Endothelial cell of umbilical vein (primary cell): ENCODE measurements at regions not wholly inside any gene's neighbourhood (a gene's known extent, or its start where the extent isn't known, plus 50 kb on each side); places are given as distances from the start of the nearest gene placed in this dataset.

ENCODE experiments used
- BruUV-seq: library from RNA; stranded (reverse); fragments of 400-500 nt; replicated peaks from 2 replicates; lab custom pipeline; 2021; lab: Mats Ljungman, UMichigan
- CTCF ChIA-PET: fragments of 300-600, 350-600 bp; sonication (Branson Sonifier 250); formaldehyde crosslinking; loops from one replicate; lab custom pipeline; 2021; ENCODE audit warnings: antibody characterized with exemption, inconsistent platforms; lab: Charles Lee
- POLR2A ChIA-PET: fragments of 300-600, 350-600 bp; sonication (Branson Sonifier 250); formaldehyde crosslinking; loops from one replicate; lab custom pipeline; 2021; ENCODE audit warnings: antibody characterized with exemption, inconsistent platforms; lab: Charles Lee
- DNase-seq: peaks from one replicate; pipeline ENCODE4 v3.0.0-alpha.2; 2011; ENCODE audit warnings: low read depth, low spot score
- FAIRE-seq: peaks from 2 replicates; lab custom pipeline; 2011; peaks lifted over from hg19 to GRCh38; lab: Jason Lieb, UNC
- H2AFZ ChIP-seq: 2 replicates; pipeline ENCODE4 v1.6.0; 2012; ENCODE audit warnings: low read depth, low read length, control low read depth, inconsistent platforms
- H3K27ac ChIP-seq: 2 replicates; pipeline ENCODE4 v1.5.1; 2011; ENCODE audit warnings: low read depth, mild to moderate bottlenecking, control low read depth, low read length, moderate library complexity; ENCODE audit not compliant: insufficient read depth
- H3K27me3 ChIP-seq, 2 experiments: 2 replicates each; pipeline versions ENCODE4 v1.6.0 to v1.6.1; 2011; ENCODE audit warnings: low read length in 2 of 2, mixed read lengths in 1 of 2; ENCODE audit not compliant: control insufficient read depth in 2 of 2, insufficient read depth in 2 of 2
- H3K36me3 ChIP-seq, 2 experiments: 2 replicates in 1 of 2; 3 replicates in 1 of 2; pipeline ENCODE4 v1.5.1; 2011; ENCODE audit warnings: low read length in 2 of 2, mild to moderate bottlenecking in 1 of 2, moderate library complexity in 1 of 2; ENCODE audit not compliant: control insufficient read depth in 2 of 2, insufficient read depth in 2 of 2; ENCODE audit errors: extremely low read depth in 1 of 2
- H3K4me1 ChIP-seq: 3 replicates; pipeline ENCODE4 v1.5.1; 2011; ENCODE audit warnings: mild to moderate bottlenecking, low read length; ENCODE audit not compliant: control insufficient read depth, insufficient read depth; ENCODE audit errors: extremely low read depth
- H3K4me2 ChIP-seq: 2 replicates; pipeline ENCODE4 v1.6.1; 2011; ENCODE audit warnings: low read length, control low read depth, mixed read lengths; ENCODE audit not compliant: insufficient read depth
- H3K4me3 ChIP-seq, 3 experiments: fragments of 200-600 bp in 1 of 3; sonication (generic), shearing (Covaris generic) in 1 of 3; replicated peaks in 1 of 3; 2 replicates each; pipeline ENCODE4 v1.5.1; 2011 to 2016; ENCODE audit warnings: control low read depth in 3 of 3, low read length in 3 of 3, mild to moderate bottlenecking in 2 of 3, inconsistent platforms in 1 of 3, low read depth in 1 of 3, moderate library complexity in 1 of 3; ENCODE audit not compliant: insufficient read depth in 1 of 3
- H3K79me2 ChIP-seq: 2 replicates; pipeline ENCODE4 v1.6.0; 2012; ENCODE audit warnings: low read length, inconsistent platforms; ENCODE audit not compliant: control insufficient read depth, insufficient read depth
- H3K9ac ChIP-seq: replicated peaks from 2 replicates; pipeline ENCODE3; 2011; ENCODE audit warnings: low read length, control low read depth; ENCODE audit not compliant: insufficient read depth; ENCODE audit errors: extremely low read depth
- H3K9me1 ChIP-seq: replicated peaks from 3 replicates; pipeline ENCODE4 v1.6.0; 2011; ENCODE audit warnings: mild to moderate bottlenecking, low read length; ENCODE audit not compliant: control insufficient read depth, insufficient read depth; ENCODE audit errors: extremely low read depth
- H3K9me3 ChIP-seq: replicated peaks from 2 replicates; pipeline ENCODE4 v1.5.1; 2012; ENCODE audit warnings: low read length, inconsistent platforms; ENCODE audit not compliant: control insufficient read depth, insufficient read depth
- H4K20me1 ChIP-seq: replicated peaks from 2 replicates; pipeline ENCODE3; 2011; ENCODE audit warnings: mild to moderate bottlenecking, low read length; ENCODE audit not compliant: control insufficient read depth, insufficient read depth; ENCODE audit errors: extremely low read depth
- EZH2 ChIP-seq: IDR thresholded peaks from 2 replicates; pipeline ENCODE4 v1.6.1; 2012; ENCODE audit warnings: borderline replicate concordance, low read depth, mild to moderate bottlenecking, moderate library complexity, low read length, inconsistent platforms; ENCODE audit not compliant: severe bottlenecking
- FOS ChIP-seq: IDR thresholded peaks from 2 replicates; pipeline ENCODE4 v1.6.1; 2011; ENCODE audit warnings: mild to moderate bottlenecking, low read length, moderate library complexity, borderline replicate concordance; ENCODE audit not compliant: insufficient read depth
- GATA2 ChIP-seq: IDR thresholded peaks from 2 replicates; pipeline ENCODE4 v1.7.0; 2011; ENCODE audit warnings: low read depth, mild to moderate bottlenecking, moderate library complexity, mixed read lengths, low read length; ENCODE audit not compliant: insufficient read length, insufficient read depth
- JUN ChIP-seq: IDR thresholded peaks from 2 replicates; pipeline ENCODE4 v1.6.1; 2011; ENCODE audit warnings: borderline replicate concordance, low read depth; ENCODE audit not compliant: insufficient read length, insufficient read depth
- MYC ChIP-seq: IDR thresholded peaks from one replicate; pipeline ENCODE4 v1.6.1; 2011; ENCODE audit warnings: mild to moderate bottlenecking, low read depth, low read length
- POLR2A ChIP-seq: IDR thresholded peaks from 2 replicates; pipeline ENCODE4 v1.6.1; 2012; ENCODE audit warnings: low read depth, mild to moderate bottlenecking, control low read depth, low read length
- POLR2AphosphoS5 ChIP-seq: IDR thresholded peaks from 2 replicates; pipeline ENCODE4 v1.6.1; 2012; ENCODE audit warnings: low read depth, mild to moderate bottlenecking, control low read depth, low read length, moderate library complexity; ENCODE audit not compliant: insufficient read depth
- dilution Hi-C: fragments of 300-500 bp; cut with MboI; formaldehyde crosslinking; loops from one replicate; pipeline ENCODE4 v1.15.0; 2019; ENCODE audit warnings: low sequenced_read_pairs; ENCODE audit not compliant: extremely low pct_ligation_motif_present
- intact Hi-C: fragments of 100-400 bp; cut with micrococcal nuclease; formaldehyde crosslinking; loops from one replicate; pipeline ENCODE4 v1.10.0; 2022
- TF ChIP-seq, protein P1 (sequence below): IDR thresholded peaks from 2 replicates; pipeline ENCODE4 v1.6.1; 2011; ENCODE audit not compliant: insufficient read depth, insufficient read length
- TF ChIP-seq, protein P2 (sequence below), 2 donors: IDR thresholded peaks; 1 replicate in 1 of 2; 2 replicates in 1 of 2; pipeline ENCODE4 v1.5.1; 2011; ENCODE audit warnings: low read length in 2 of 2, mild to moderate bottlenecking in 2 of 2, moderate library complexity in 2 of 2, control low read depth in 1 of 2, inconsistent platforms in 1 of 2, low read depth in 1 of 2; ENCODE audit not compliant: insufficient read depth in 1 of 2; ENCODE audit errors: extremely low read depth in 1 of 2

DNA sequence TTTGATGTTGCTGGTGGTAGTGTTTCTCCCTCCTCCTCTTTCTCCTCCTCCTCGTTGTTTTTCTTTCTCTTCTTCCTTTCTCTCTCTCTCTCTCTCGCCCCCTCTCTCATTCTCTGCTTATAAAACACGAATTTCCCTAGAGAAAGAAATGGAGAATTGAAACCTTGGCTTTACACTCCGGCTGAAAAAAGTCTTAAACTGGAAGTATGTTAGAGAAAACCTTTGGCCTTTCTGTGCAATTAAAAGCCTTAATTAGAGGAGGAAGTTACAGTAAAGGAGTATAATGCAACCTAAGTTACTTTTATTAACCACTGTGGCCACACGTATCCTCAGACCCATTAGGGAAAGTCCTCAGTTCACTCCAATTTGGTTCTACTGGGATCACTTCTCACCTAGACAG is 501.7 kb upstream of the SORCS1 start:
- no peak overlapping the region for H2AFZ ChIP-seq
- H3K27me3 ChIP-seq = no peaks in the 10 kb centered on the region
- H3K79me2 ChIP-seq = no peaks in the 10 kb centered on the region
- FAIRE-seq = no peak
- H3K4me3 ChIP-seq = no peak overlapping the region
- no peak overlapping the region for H3K9ac ChIP-seq
- TF ChIP-seq EZH2 (no peak), POLR2AphosphoS5 (no peak), FOS (no peak), GATA2 (no peak), POLR2A (no peak), MYC (no peak), JUN (no peak)
- TF ChIP-seq, protein P1, sequence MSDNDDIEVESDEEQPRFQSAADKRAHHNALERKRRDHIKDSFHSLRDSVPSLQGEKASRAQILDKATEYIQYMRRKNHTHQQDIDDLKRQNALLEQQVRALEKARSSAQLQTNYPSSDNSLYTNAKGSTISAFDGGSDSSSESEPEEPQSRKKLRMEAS = no peak
- TF ChIP-seq, protein P2, sequence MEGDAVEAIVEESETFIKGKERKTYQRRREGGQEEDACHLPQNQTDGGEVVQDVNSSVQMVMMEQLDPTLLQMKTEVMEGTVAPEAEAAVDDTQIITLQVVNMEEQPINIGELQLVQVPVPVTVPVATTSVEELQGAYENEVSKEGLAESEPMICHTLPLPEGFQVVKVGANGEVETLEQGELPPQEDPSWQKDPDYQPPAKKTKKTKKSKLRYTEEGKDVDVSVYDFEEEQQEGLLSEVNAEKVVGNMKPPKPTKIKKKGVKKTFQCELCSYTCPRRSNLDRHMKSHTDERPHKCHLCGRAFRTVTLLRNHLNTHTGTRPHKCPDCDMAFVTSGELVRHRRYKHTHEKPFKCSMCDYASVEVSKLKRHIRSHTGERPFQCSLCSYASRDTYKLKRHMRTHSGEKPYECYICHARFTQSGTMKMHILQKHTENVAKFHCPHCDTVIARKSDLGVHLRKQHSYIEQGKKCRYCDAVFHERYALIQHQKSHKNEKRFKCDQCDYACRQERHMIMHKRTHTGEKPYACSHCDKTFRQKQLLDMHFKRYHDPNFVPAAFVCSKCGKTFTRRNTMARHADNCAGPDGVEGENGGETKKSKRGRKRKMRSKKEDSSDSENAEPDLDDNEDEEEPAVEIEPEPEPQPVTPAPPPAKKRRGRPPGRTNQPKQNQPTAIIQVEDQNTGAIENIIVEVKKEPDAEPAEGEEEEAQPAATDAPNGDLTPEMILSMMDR (IDR thresholded peaks at IDR 0.05; ENCODE audit: extremely low read depth in 1 of 2, insufficient read depth in 1 of 2, low read depth in 1 of 2, low read length in 2 of 2) = no peak
- H3K27ac ChIP-seq = no peak overlapping the region
- H3K9me1 ChIP-seq = no peaks in the 10 kb centered on the region
- H3K4me1 ChIP-seq = no peaks in the 10 kb centered on the region
- H4K20me1 ChIP-seq = no peaks in the 10 kb centered on the region
- no TSS peak for BruUV-seq
- POLR2A ChIA-PET = no interaction called here
- no peaks in the 10 kb centered on the region for H3K36me3 ChIP-seq
- H3K4me2 ChIP-seq = no peak overlapping the region
- no peaks in the 10 kb centered on the region for H3K9me3 ChIP-seq
- dilution Hi-C loops (no loop called here), intact Hi-C loops (no loop called here)
- CTCF ChIA-PET = no interaction called here
- DNase-seq = no peak
